A549 (cell line): ENCODE measurements at regions not wholly inside any gene's neighbourhood (a gene's known extent, or its start where the extent isn't known, plus 50 kb on each side); places are given as distances from the start of the nearest gene placed in this dataset.

Experiments
- ATAC-seq, 2 experiments: fragments of 200-7000 bp in 1 of 2; fragments of >200 bp in 1 of 2; cut with Nextera tagmentation in 1 of 2; cut with Tn5 transposase in 1 of 2; 3 replicates each; pipeline versions ENCODE4 v1.8.0 to v1.9.1; 2018 to 2020; ENCODE audit warnings: mild to moderate bottlenecking in 1 of 2, moderate library complexity in 1 of 2
- CTCF ChIA-PET: fragments of 300-600 bp; sonication (Branson Sonifier 250); formaldehyde crosslinking; extraction: SDS; loops from one replicate; lab custom pipeline; 2021; ENCODE audit warnings: antibody characterized with exemption, inconsistent platforms; lab: Yijun Ruan, JAX
- POLR2A ChIA-PET: fragments of 350-600 bp; formaldehyde crosslinking; extraction: SDS; loops from one replicate; lab custom pipeline; 2021; ENCODE audit warnings: antibody characterized with exemption, inconsistent platforms; lab: Yijun Ruan, JAX
- DNase-seq, 2 experiments: peaks; one replicate each; pipeline versions ENCODE4 v3.0.0 to v3.0.0-alpha.2; 2011 to 2016; ENCODE audit warnings: low read depth in 1 of 2, low spot score in 1 of 2
- FAIRE-seq: peaks from 2 replicates; lab custom pipeline; 2011; peaks lifted over from hg19 to GRCh38; lab: Jason Lieb, UNC
- H3K27ac ChIP-seq, 2 experiments: fragments of >200 bp; sonication (Bioruptor Twin); formaldehyde crosslinking; 3 replicates each; pipeline ENCODE4 v1.5.1; 2016 to 2017
- H3K4me1 ChIP-seq: fragments of >200 bp; sonication (Bioruptor Twin); formaldehyde crosslinking; 3 replicates; pipeline ENCODE4 v1.6.1; 2016
- H3K4me2 ChIP-seq: fragments of >200 bp; sonication (Bioruptor Twin); formaldehyde crosslinking; 3 replicates; pipeline ENCODE4 v1.6.1; 2016
- H3K4me3 ChIP-seq: fragments of >200 bp; sonication (Bioruptor Twin); formaldehyde crosslinking; 3 replicates; pipeline ENCODE4 v1.5.1; 2016
- H3K9me3 ChIP-seq: fragments of >200 bp; sonication (Bioruptor Twin); formaldehyde crosslinking; 3 replicates; pipeline ENCODE4 v1.6.1; 2016
- BCL3 ChIP-seq: fragments of >200 bp; sonication (Bioruptor Twin); formaldehyde crosslinking; IDR thresholded peaks from 3 replicates; pipeline ENCODE4 v1.6.1; 2016
- BHLHE40 ChIP-seq: IDR thresholded peaks from 2 replicates; pipeline ENCODE4 v1.6.1; 2012; ENCODE audit warnings: low read depth, low read length, inconsistent platforms
- CBX8 ChIP-seq: fragments of 200-600 bp; sonication (generic); IDR thresholded peaks from 2 replicates; pipeline ENCODE4 v1.6.1; 2016
- CEBPB ChIP-seq, 2 experiments: fragments of >200 bp in 1 of 2; sonication (Bioruptor Twin) in 1 of 2; formaldehyde crosslinking in 1 of 2; IDR thresholded peaks; 2 replicates each; pipeline ENCODE4 v1.6.1; 2012 to 2016
- CHD2 ChIP-seq: fragments of 150-350 bp; IDR thresholded peaks from 2 replicates; pipeline ENCODE4 v1.6.1; 2014; ENCODE audit warnings: low read length; ENCODE audit not compliant: partially characterized antibody
- CHD4 ChIP-seq: fragments of 200-600 bp; sonication (generic); IDR thresholded peaks from 2 replicates; pipeline ENCODE4 v1.6.1; 2016; ENCODE audit warnings: antibody characterized with exemption, mild to moderate bottlenecking, borderline replicate concordance
- EHF ChIP-seq: fragments of 250-450 bp; sonication (Bioruptor Pico); IDR thresholded peaks from 2 replicates; pipeline ENCODE4 v1.5.0; 2020; ENCODE audit warnings: mild to moderate bottlenecking
- EHMT2 ChIP-seq: fragments of 200-600 bp; sonication (generic); IDR thresholded peaks from 2 replicates; pipeline ENCODE4 v1.6.1; 2016; ENCODE audit warnings: antibody characterized with exemption, low read depth, mild to moderate bottlenecking, moderate library complexity
- ELK1 ChIP-seq: fragments of 150-350 bp; IDR thresholded peaks from 2 replicates; pipeline ENCODE4 v1.6.1; 2014; ENCODE audit warnings: low read depth, mild to moderate bottlenecking, low read length
- FOSB ChIP-seq: fragments of 250-450 bp; sonication (Bioruptor Pico); IDR thresholded peaks from 2 replicates; pipeline ENCODE4 v1.5.0; 2020; ENCODE audit warnings: mild to moderate bottlenecking, moderate library complexity
- FOSL2 ChIP-seq, 2 experiments: fragments of 450-650 bp in 1 of 2; fragments of >200 bp in 1 of 2; sonication (Bioruptor Twin) in 1 of 2; formaldehyde crosslinking; IDR thresholded peaks; 2 replicates each; pipeline versions ENCODE4 v1.5.0 to v1.6.1; 2016 to 2020; ENCODE audit warnings: mild to moderate bottlenecking in 1 of 2, moderate library complexity in 1 of 2
- FOXS1 ChIP-seq: fragments of 250-450 bp; sonication (Bioruptor Pico); IDR thresholded peaks from 2 replicates; pipeline ENCODE4 v1.5.0; 2020; ENCODE audit warnings: mild to moderate bottlenecking, moderate library complexity
- GATA3 ChIP-seq: IDR thresholded peaks from 2 replicates; pipeline ENCODE4 v1.6.1; 2012; ENCODE audit warnings: borderline replicate concordance
- HDAC2 ChIP-seq: fragments of 200-600 bp; sonication (generic); IDR thresholded peaks from 2 replicates; pipeline ENCODE4 v1.6.1; 2016
- HES2 ChIP-seq: fragments of >200 bp; sonication (Bioruptor Twin); formaldehyde crosslinking; IDR thresholded peaks from 2 replicates; pipeline ENCODE4 v1.6.1; 2016
- HMGXB4 ChIP-seq: fragments of 250-450 bp; sonication (Bioruptor Pico); IDR thresholded peaks from 2 replicates; pipeline ENCODE4 v1.5.0; 2021; ENCODE audit warnings: mild to moderate bottlenecking, moderate library complexity, borderline replicate concordance
- HOXB13 ChIP-seq: fragments of 250-450 bp; sonication (Bioruptor Pico); IDR thresholded peaks from 2 replicates; pipeline ENCODE4 v1.5.0; 2020; ENCODE audit warnings: low read depth, mild to moderate bottlenecking, moderate library complexity
- HOXB5 ChIP-seq: fragments of 250-450 bp; sonication (Bioruptor Pico); IDR thresholded peaks from 2 replicates; pipeline ENCODE4 v1.5.0; 2020; ENCODE audit warnings: mild to moderate bottlenecking, moderate library complexity
- JUN ChIP-seq, 2 experiments: fragments of >200 bp; sonication (Bioruptor Twin); formaldehyde crosslinking; IDR thresholded peaks; 2 replicates in 1 of 2; 3 replicates in 1 of 2; pipeline ENCODE4 v1.6.1; 2016 to 2017
- KDM1A ChIP-seq: fragments of 200-600 bp; sonication (generic); IDR thresholded peaks from 2 replicates; pipeline ENCODE4 v1.6.1; 2016; ENCODE audit warnings: low read depth, mild to moderate bottlenecking
- NR3C1 ChIP-seq: fragments of >200 bp; sonication (Bioruptor Twin); formaldehyde crosslinking; IDR thresholded peaks from 3 replicates; pipeline ENCODE4 v1.6.1; 2017
- POLR2A ChIP-seq: IDR thresholded peaks from 2 replicates; pipeline ENCODE4 v1.6.1; 2012; ENCODE audit warnings: mild to moderate bottlenecking, low read length
- POLR2AphosphoS2 ChIP-seq: conservative IDR thresholded peaks from 2 replicates; pipeline ENCODE4 v1.6.1; 2012; ENCODE audit warnings: low read length, improper control_type of control experiment, inconsistent platforms
- RAD21 ChIP-seq, 2 experiments: fragments of >200 bp in 1 of 2; sonication (Bioruptor Twin) in 1 of 2; formaldehyde crosslinking in 1 of 2; IDR thresholded peaks in 1 of 2; conservative IDR thresholded peaks in 1 of 2; 2 replicates in 1 of 2; 3 replicates in 1 of 2; pipeline ENCODE4 v1.6.1; 2012 to 2018; ENCODE audit warnings: inconsistent platforms in 1 of 2
- REST ChIP-seq: fragments of 200-600 bp; sonication (generic); IDR thresholded peaks from 2 replicates; pipeline ENCODE4 v1.6.1; 2016; ENCODE audit warnings: antibody characterized with exemption, mild to moderate bottlenecking, moderate library complexity
- SMC3 ChIP-seq: fragments of >200 bp; sonication (Bioruptor Twin); formaldehyde crosslinking; IDR thresholded peaks from 3 replicates; pipeline ENCODE4 v1.6.1; 2018; ENCODE audit warnings: inconsistent platforms
- USF2 ChIP-seq: fragments of 450-650 bp; IDR thresholded peaks from 2 replicates; pipeline ENCODE4 v1.6.1; 2014; ENCODE audit warnings: antibody characterized with exemption
- ZFP36 ChIP-seq: fragments of 450-650 bp; IDR thresholded peaks from 2 replicates; pipeline ENCODE4 v1.6.1; 2014; ENCODE audit warnings: borderline replicate concordance; ENCODE audit not compliant: partially characterized antibody
- ZNF302 ChIP-seq: fragments of 250-450 bp; sonication (Bioruptor Pico); IDR thresholded peaks from 2 replicates; pipeline ENCODE4 v1.9.0; 2021; ENCODE audit warnings: inconsistent platforms, mild to moderate bottlenecking, moderate library complexity
- ZSCAN20 ChIP-seq: fragments of 250-450 bp; sonication (Bioruptor Pico); IDR thresholded peaks from 2 replicates; pipeline ENCODE4 v1.8.0; 2022; ENCODE audit warnings: mild to moderate bottlenecking, moderate library complexity
- WGBS: methylation state at CpG from one replicate; pipeline ENCODE4 v1.1.6; 2017; ENCODE audit errors: missing lambda C conversion rate; 5-methylcytosine and 5-hydroxymethylcytosine counted together

GRCh38 chr4:180134091-180134866, 2108.9 kb upstream of the TENM3 start:
- FAIRE-seq (no peak), ATAC-seq (peak in 1 of 2 experiments; percentile 35; a peak in 3 of 6 replicates), DNase-seq (no peak)
- peak overlapping the region; percentile 28; the same call in 2 of the 3 replicates for H3K4me2 ChIP-seq
- no peak overlapping the region for H3K27ac ChIP-seq
- TF ChIP-seq ZSCAN20 (CRISPR knock-in tag) (no peak), BHLHE40 (no peak), BCL3 (no peak), RAD21 (conservative IDR thresholded peaks at IDR 0.05 in 1 of 2, IDR thresholded peaks at IDR 0.05 in 1 of 2) (no peak), POLR2A (no peak), CBX8 (no peak), USF2 (no peak), JUN (IDR thresholded peaks at IDR 0.05) (no peak), ZNF302 (no peak), EHF (CRISPR knock-in tag) (no peak), HDAC2 (no peak), HOXB13 (CRISPR knock-in tag) (no peak), SMC3 (no peak), CHD2 (no peak), CHD4 (no peak), GATA3 (no peak), NR3C1 (no peak), POLR2AphosphoS2 (no peak), HES2 (no peak), FOSB (CRISPR knock-in tag) (no peak)
- TF ChIP-seq, all 56 proteins: peak for 0
- 10% methylated on average over 10 of the region's 11 CpGs for WGBS
- no peaks in the 10 kb centered on the region for H3K9me3 ChIP-seq
- ChIA-PET CTCF (no interaction called here), POLR2A (no interaction called here)
- no peak overlapping the region for H3K4me3 ChIP-seq
- H3K4me1 ChIP-seq: no peaks in the 10 kb centered on the region

- ATAC-seq: no peak
- ChIA-PET CTCF (no interaction called here), POLR2A (no interaction called here)
- no peak overlapping the region for H3K4me3 ChIP-seq
- H3K4me1 ChIP-seq: no peaks in the 10 kb centered on the region
- no peak overlapping the region for H3K27ac ChIP-seq
- no peaks in the 10 kb centered on the region for H3K9me3 ChIP-seq
- FAIRE-seq: no peak
- WGBS: 42% methylated on average over 3 of the region's 3 CpGs
- no peak overlapping the region for H3K4me2 ChIP-seq
- DNase-seq: no peak
- no peak for TF ChIP-seq EHMT2
- TF ChIP-seq KDM1A: no peak
- no peak for TF ChIP-seq REST
- no peak for TF ChIP-seq ZFP36
- no peak for TF ChIP-seq HDAC2
- no peak for TF ChIP-seq CBX8
- no peak for TF ChIP-seq HMGXB4 (CRISPR knock-in tag)
- TF ChIP-seq POLR2AphosphoS2: no peak
- TF ChIP-seq FOSL2 (IDR thresholded peaks at IDR 0.05): no peak
- no peak for TF ChIP-seq FOSL2 (CRISPR knock-in tag; IDR thresholded peaks at IDR 0.05)
- TF ChIP-seq RAD21 (conservative IDR thresholded peaks at IDR 0.05 in 1 of 2, IDR thresholded peaks at IDR 0.05 in 1 of 2): no peak
- no peak for TF ChIP-seq ELK1
- TF ChIP-seq HOXB5 (CRISPR knock-in tag): no peak
- TF ChIP-seq POLR2A: no peak
- TF ChIP-seq FOXS1 (CRISPR knock-in tag): no peak
- TF ChIP-seq CEBPB (IDR thresholded peaks at IDR 0.05): no peak
Observed at GRCh38 chr4:180141734-180142133, 2101.5 kb upstream of the TENM3 start.
